ENCODE measurements at regions not wholly inside any gene's neighbourhood (a gene's known extent, or its start where the extent isn't known, plus 50 kb on each side); places are given as distances from the start of the nearest gene placed in this dataset.
"Not testable (repeated sequence)": the region's sequence is repeated elsewhere in the genome, so short reads cannot be mapped to it uniquely, and the experiment has no call there.

GRCh38 chr15:84395881-84396280, 160.3 kb downstream of the GOLGA6L4 start:
- not testable (repeated sequence) for H3K4me3 ChIP-seq (ENCODE audit: low read length in 2 of 2); H3K9me3 ChIP-seq (ENCODE audit: control insufficient read depth in 2 of 2, low read length in 2 of 2); H3K27me3 ChIP-seq (ENCODE audit: control insufficient read depth in 2 of 2, insufficient read depth in 2 of 2, low read length in 2 of 2); H3K9ac ChIP-seq (ENCODE audit: low read depth in 1 of 2, low read length in 2 of 2); H3K27ac ChIP-seq (ENCODE audit: low read depth in 2 of 2, low read length in 2 of 2); H3K4me1 ChIP-seq (ENCODE audit: control insufficient read depth in 2 of 2, insufficient read depth in 2 of 2, low read length in 2 of 2); H3K36me3 ChIP-seq (ENCODE audit: control insufficient read depth in 2 of 2, insufficient read depth in 2 of 2, low read length in 2 of 2)

- H3K36me3 ChIP-seq (ENCODE audit: control insufficient read depth in 2 of 2, insufficient read depth in 2 of 2, low read length in 2 of 2); H3K9me3 ChIP-seq (ENCODE audit: control insufficient read depth in 2 of 2, low read length in 2 of 2); H3K27me3 ChIP-seq (ENCODE audit: control insufficient read depth in 2 of 2, insufficient read depth in 2 of 2, low read length in 2 of 2); H3K4me1 ChIP-seq (ENCODE audit: control insufficient read depth in 2 of 2, insufficient read depth in 2 of 2, low read length in 2 of 2); H3K9ac ChIP-seq (ENCODE audit: low read depth in 1 of 2, low read length in 2 of 2); H3K27ac ChIP-seq (ENCODE audit: low read depth in 2 of 2, low read length in 2 of 2); H3K4me3 ChIP-seq (ENCODE audit: low read length in 2 of 2): not testable (repeated sequence)
Measured at GRCh38 chr15:84397066-84397465, 161.5 kb downstream of the GOLGA6L4 start.

- H3K9me3 ChIP-seq (ENCODE audit: control insufficient read depth in 2 of 2, low read length in 2 of 2); H3K4me3 ChIP-seq (ENCODE audit: low read length in 2 of 2); H3K27me3 ChIP-seq (ENCODE audit: control insufficient read depth in 2 of 2, insufficient read depth in 2 of 2, low read length in 2 of 2); H3K27ac ChIP-seq (ENCODE audit: low read depth in 2 of 2, low read length in 2 of 2); H3K9ac ChIP-seq (ENCODE audit: low read depth in 1 of 2, low read length in 2 of 2); H3K4me1 ChIP-seq (ENCODE audit: control insufficient read depth in 2 of 2, insufficient read depth in 2 of 2, low read length in 2 of 2); H3K36me3 ChIP-seq (ENCODE audit: control insufficient read depth in 2 of 2, insufficient read depth in 2 of 2, low read length in 2 of 2): not testable (repeated sequence)
Measured at GRCh38 chr15:84398087-84398486, 162.5 kb downstream of the GOLGA6L4 start.

- H3K9me3 ChIP-seq (ENCODE audit: control insufficient read depth in 2 of 2, low read length in 2 of 2), result no peaks in the 10 kb centered on the region
- no peaks in the 10 kb centered on the region for H3K27me3 ChIP-seq (ENCODE audit: control insufficient read depth in 2 of 2, insufficient read depth in 2 of 2, low read length in 2 of 2)
- H3K9ac ChIP-seq (ENCODE audit: low read depth in 1 of 2, low read length in 2 of 2), result no peak overlapping the region
- no peak overlapping the region for H3K4me3 ChIP-seq (ENCODE audit: low read length in 2 of 2)
- no peaks in the 10 kb centered on the region for H3K4me1 ChIP-seq (ENCODE audit: control insufficient read depth in 2 of 2, insufficient read depth in 2 of 2, low read length in 2 of 2)
- no peaks in the 10 kb centered on the region for H3K36me3 ChIP-seq (ENCODE audit: control insufficient read depth in 2 of 2, insufficient read depth in 2 of 2, low read length in 2 of 2)
- H3K27ac ChIP-seq (ENCODE audit: low read depth in 2 of 2, low read length in 2 of 2), result no peak overlapping the region
Measured at GRCh38 chr15:84398763-84399701, 163.5 kb downstream of the GOLGA6L4 start.

GRCh38 chr15:84400017-84400740, 164.6 kb downstream of the GOLGA6L4 start:
- H3K36me3 ChIP-seq (ENCODE audit: control insufficient read depth in 2 of 2, insufficient read depth in 2 of 2, low read length in 2 of 2), result no peaks in the 10 kb centered on the region

GRCh38 chr15:84400820-84401219, 165.2 kb downstream of the GOLGA6L4 start:
- Histone ChIP-seq H3K4me1 (ENCODE audit: control insufficient read depth in 2 of 2, insufficient read depth in 2 of 2, low read length in 2 of 2) (no peaks in the 10 kb centered on the region), H3K36me3 (ENCODE audit: control insufficient read depth in 2 of 2, insufficient read depth in 2 of 2, low read length in 2 of 2) (no peaks in the 10 kb centered on the region), H3K9me3 (ENCODE audit: control insufficient read depth in 2 of 2, low read length in 2 of 2) (no peaks in the 10 kb centered on the region), H3K9ac (ENCODE audit: low read depth in 1 of 2, low read length in 2 of 2) (no peak overlapping the region), H3K27ac (ENCODE audit: low read depth in 2 of 2, low read length in 2 of 2) (no peak overlapping the region), H3K27me3 (ENCODE audit: control insufficient read depth in 2 of 2, insufficient read depth in 2 of 2, low read length in 2 of 2) (no peaks in the 10 kb centered on the region), H3K4me3 (ENCODE audit: low read length in 2 of 2) (no peak overlapping the region)

More at GRCh38 chr15:84400017-84400740, 164.6 kb downstream of the GOLGA6L4 start:
- Histone ChIP-seq H3K27me3 (ENCODE audit: control insufficient read depth in 2 of 2, insufficient read depth in 2 of 2, low read length in 2 of 2) (no peaks in the 10 kb centered on the region), H3K9me3 (ENCODE audit: control insufficient read depth in 2 of 2, low read length in 2 of 2) (no peaks in the 10 kb centered on the region), H3K9ac (ENCODE audit: low read depth in 1 of 2, low read length in 2 of 2) (no peak overlapping the region), H3K27ac (ENCODE audit: low read depth in 2 of 2, low read length in 2 of 2) (no peak overlapping the region), H3K4me1 (ENCODE audit: control insufficient read depth in 2 of 2, insufficient read depth in 2 of 2, low read length in 2 of 2) (no peaks in the 10 kb centered on the region), H3K4me3 (ENCODE audit: low read length in 2 of 2) (no peak overlapping the region)

GRCh38 chr15:84401461-84401860, 165.9 kb downstream of the GOLGA6L4 start:
- H3K27me3 ChIP-seq (ENCODE audit: control insufficient read depth in 2 of 2, insufficient read depth in 2 of 2, low read length in 2 of 2); H3K36me3 ChIP-seq (ENCODE audit: control insufficient read depth in 2 of 2, insufficient read depth in 2 of 2, low read length in 2 of 2); H3K9me3 ChIP-seq (ENCODE audit: control insufficient read depth in 2 of 2, low read length in 2 of 2); H3K4me1 ChIP-seq (ENCODE audit: control insufficient read depth in 2 of 2, insufficient read depth in 2 of 2, low read length in 2 of 2); H3K4me3 ChIP-seq (ENCODE audit: low read length in 2 of 2); H3K9ac ChIP-seq (ENCODE audit: low read depth in 1 of 2, low read length in 2 of 2); H3K27ac ChIP-seq (ENCODE audit: low read depth in 2 of 2, low read length in 2 of 2): not testable (repeated sequence)

GRCh38 chr15:84401891-84402840, 166.6 kb downstream of the GOLGA6L4 start:
- H3K4me1 ChIP-seq (ENCODE audit: control insufficient read depth in 2 of 2, insufficient read depth in 2 of 2, low read length in 2 of 2); H3K4me3 ChIP-seq (ENCODE audit: low read length in 2 of 2); H3K9ac ChIP-seq (ENCODE audit: low read depth in 1 of 2, low read length in 2 of 2): not testable (repeated sequence)

GRCh38 chr15:84402856-84403608, 167.5 kb downstream of the GOLGA6L4 start:
- no peaks in the 10 kb centered on the region for H3K9me3 ChIP-seq (ENCODE audit: control insufficient read depth in 2 of 2, low read length in 2 of 2)
- H3K4me1 ChIP-seq (ENCODE audit: control insufficient read depth in 2 of 2, insufficient read depth in 2 of 2, low read length in 2 of 2), result no peaks in the 10 kb centered on the region
- H3K27ac ChIP-seq (ENCODE audit: low read depth in 2 of 2, low read length in 2 of 2), result no peak overlapping the region
- H3K27me3 ChIP-seq (ENCODE audit: control insufficient read depth in 2 of 2, insufficient read depth in 2 of 2, low read length in 2 of 2), result no peaks in the 10 kb centered on the region
- no peaks in the 10 kb centered on the region for H3K36me3 ChIP-seq (ENCODE audit: control insufficient read depth in 2 of 2, insufficient read depth in 2 of 2, low read length in 2 of 2)
- H3K4me3 ChIP-seq (ENCODE audit: low read length in 2 of 2), result no peak overlapping the region
- H3K9ac ChIP-seq (ENCODE audit: low read depth in 1 of 2, low read length in 2 of 2), result no peak overlapping the region

More at GRCh38 chr15:84401891-84402840, 166.6 kb downstream of the GOLGA6L4 start:
- not testable (repeated sequence) for H3K27me3 ChIP-seq (ENCODE audit: control insufficient read depth in 2 of 2, insufficient read depth in 2 of 2, low read length in 2 of 2); H3K36me3 ChIP-seq (ENCODE audit: control insufficient read depth in 2 of 2, insufficient read depth in 2 of 2, low read length in 2 of 2); H3K27ac ChIP-seq (ENCODE audit: low read depth in 2 of 2, low read length in 2 of 2); H3K9me3 ChIP-seq (ENCODE audit: control insufficient read depth in 2 of 2, low read length in 2 of 2)
